ENCODE measurements at regions not wholly inside any gene's neighbourhood (a gene's known extent, or its start where the extent isn't known, plus 50 kb on each side); places are given as distances from the start of the nearest gene placed in this dataset.

- TF ChIP-seq, protein P1, sequence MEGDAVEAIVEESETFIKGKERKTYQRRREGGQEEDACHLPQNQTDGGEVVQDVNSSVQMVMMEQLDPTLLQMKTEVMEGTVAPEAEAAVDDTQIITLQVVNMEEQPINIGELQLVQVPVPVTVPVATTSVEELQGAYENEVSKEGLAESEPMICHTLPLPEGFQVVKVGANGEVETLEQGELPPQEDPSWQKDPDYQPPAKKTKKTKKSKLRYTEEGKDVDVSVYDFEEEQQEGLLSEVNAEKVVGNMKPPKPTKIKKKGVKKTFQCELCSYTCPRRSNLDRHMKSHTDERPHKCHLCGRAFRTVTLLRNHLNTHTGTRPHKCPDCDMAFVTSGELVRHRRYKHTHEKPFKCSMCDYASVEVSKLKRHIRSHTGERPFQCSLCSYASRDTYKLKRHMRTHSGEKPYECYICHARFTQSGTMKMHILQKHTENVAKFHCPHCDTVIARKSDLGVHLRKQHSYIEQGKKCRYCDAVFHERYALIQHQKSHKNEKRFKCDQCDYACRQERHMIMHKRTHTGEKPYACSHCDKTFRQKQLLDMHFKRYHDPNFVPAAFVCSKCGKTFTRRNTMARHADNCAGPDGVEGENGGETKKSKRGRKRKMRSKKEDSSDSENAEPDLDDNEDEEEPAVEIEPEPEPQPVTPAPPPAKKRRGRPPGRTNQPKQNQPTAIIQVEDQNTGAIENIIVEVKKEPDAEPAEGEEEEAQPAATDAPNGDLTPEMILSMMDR (IDR thresholded peaks at IDR 0.05) = no peak
- TF ChIP-seq POLR2AphosphoS5 (IDR thresholded peaks at IDR 0.05; ENCODE audit: insufficient read depth in 1 of 2, low read depth in 1 of 2) = no peak
Measured at GRCh38 chr9:26358836-26359235, 533.8 kb downstream of the CAAP1 start.
